T-cell (primary cell): ENCODE measurements at regions not wholly inside any gene's neighbourhood (a gene's known extent, or its start where the extent isn't known, plus 50 kb on each side); places are given as distances from the start of the nearest gene placed in this dataset.

Experiments
- ATAC-seq, 4 experiments: fragments of 200-7000 bp in 3 of 4; fragments of 150-1000 bp in 1 of 4; cut with Tn5 transposase; replicated peaks in 1 of 4; 1 replicate in 3 of 4; 2 replicates in 1 of 4; pipeline ENCODE4 v1.10.0; 2021; ENCODE audit warnings: moderate library complexity in 3 of 4, mild to moderate bottlenecking in 2 of 4, moderate number of reproducible peaks in 1 of 4
- CTCF ChIA-PET, 2 donors: fragments of 300-600 bp; sonication (Branson Sonifier 250); formaldehyde crosslinking; loops; one replicate each; lab custom pipeline; 2022; ENCODE audit warnings: antibody characterized with exemption in 2 of 2; lab: Charles Lee
- POLR2A ChIA-PET, 2 donors: fragments of 300-600 bp; sonication (Branson Sonifier 250); formaldehyde crosslinking; loops; one replicate each; lab custom pipeline; 2022; ENCODE audit warnings: antibody characterized with exemption in 2 of 2; lab: Charles Lee
- DNase-seq, 35 experiments: peaks; one replicate each; pipeline versions ENCODE4 v3.0.0 to v3.0.0-alpha.2; 2013 to 2023
- H3K27ac ChIP-seq: one replicate; pipeline ENCODE4 v1.5.1; 2013; ENCODE audit warnings: low read length
- H3K27me3 ChIP-seq, 2 experiments: replicated peaks in 1 of 2; 1 replicate in 1 of 2; 2 replicates in 1 of 2; pipeline versions ENCODE4 v1.6.1 to v1.7.0; 2013; ENCODE audit warnings: low read length in 1 of 2, mixed read lengths in 1 of 2; ENCODE audit not compliant: control insufficient read depth in 2 of 2, insufficient read depth in 2 of 2; ENCODE audit errors: extremely low read depth in 1 of 2
- H3K36me3 ChIP-seq, 2 donors: 1 replicate in 1 of 2; 2 replicates in 1 of 2; pipeline versions ENCODE4 v1.6.1 to v1.7.0; 2013; ENCODE audit warnings: low read length in 1 of 2; ENCODE audit not compliant: control insufficient read depth in 2 of 2, insufficient read depth in 1 of 2; ENCODE audit errors: extremely low read depth in 1 of 2
- H3K4me1 ChIP-seq, 2 experiments: 1 replicate in 1 of 2; 2 replicates in 1 of 2; pipeline versions ENCODE4 v1.6.1 to v1.7.0; 2013; ENCODE audit warnings: low read length in 2 of 2, mixed read lengths in 1 of 2; ENCODE audit not compliant: insufficient read depth in 2 of 2, control insufficient read depth in 1 of 2; ENCODE audit errors: extremely low read depth in 1 of 2
- H3K4me3 ChIP-seq, 2 donors: 1 replicate in 1 of 2; 2 replicates in 1 of 2; pipeline versions ENCODE4 v1.5.1 to v1.7.0; 2013; ENCODE audit warnings: mild to moderate bottlenecking in 2 of 2, low read length in 1 of 2, moderate library complexity in 1 of 2; ENCODE audit not compliant: control insufficient read depth in 1 of 2; ENCODE audit errors: extremely low read depth in 1 of 2
- H3K9me3 ChIP-seq: 2 replicates; pipeline ENCODE4 v1.7.0; 2013
- H3K27ac Mint-ChIP-seq, 2 donors: one replicate each; pipeline ENCODE4 v1.8.0; 2020 to 2021; ENCODE audit warnings: mild to moderate bottlenecking in 2 of 2, mixed read lengths in 2 of 2
- H3K27me3 Mint-ChIP-seq, 2 donors: one replicate each; pipeline ENCODE4 v1.8.0; 2021 to 2022; ENCODE audit warnings: mixed read lengths in 2 of 2
- H3K36me3 Mint-ChIP-seq: one replicate; pipeline ENCODE4 v1.8.0; 2021; ENCODE audit warnings: mixed read lengths
- H3K4me1 Mint-ChIP-seq, 3 donors: one replicate each; pipeline ENCODE4 v1.8.0; 2020 to 2022; ENCODE audit warnings: mixed read lengths in 3 of 3, mild to moderate bottlenecking in 1 of 3
- H3K4me3 Mint-ChIP-seq, 3 donors: one replicate each; pipeline ENCODE4 v1.8.0; 2020 to 2022; ENCODE audit warnings: mild to moderate bottlenecking in 3 of 3, mixed read lengths in 3 of 3, moderate library complexity in 3 of 3
- H3K9me3 Mint-ChIP-seq, 3 donors: one replicate each; pipeline ENCODE4 v1.8.0; 2020 to 2022; ENCODE audit warnings: mixed read lengths in 3 of 3
- WGBS: methylation state at CpG from one replicate; pipeline ENCODE4 v1.1.5; 2013; ENCODE audit warnings: missing lambda C conversion rate; ENCODE audit not compliant: insufficient coverage; 5-methylcytosine and 5-hydroxymethylcytosine counted together

DNA sequence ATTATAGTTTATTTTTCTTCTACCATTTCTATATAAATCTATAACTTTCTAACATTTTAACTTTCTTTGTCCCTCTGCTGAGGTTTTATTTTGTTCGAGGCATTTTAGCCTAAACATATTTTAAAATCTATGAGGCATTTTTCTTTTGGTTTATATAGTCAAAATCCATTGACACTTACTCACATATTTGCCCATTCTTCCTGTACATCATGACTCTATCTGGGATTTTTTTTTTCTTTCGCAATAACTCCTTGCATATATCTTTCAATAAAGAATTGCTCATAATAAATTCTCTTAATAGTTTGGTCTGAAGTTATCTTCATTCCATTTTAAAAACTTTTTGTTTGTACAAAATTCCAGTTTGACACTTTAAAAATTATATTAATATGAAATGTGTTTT, 632.3 kb downstream of the TLE4 start:
- CTCF ChIA-PET, result no interaction called here
- POLR2A ChIA-PET, result no interaction called here
- no peaks in the 10 kb centered on the region for H3K36me3 Mint-ChIP-seq
- Histone ChIP-seq H3K27me3 (no peaks in the 10 kb centered on the region), H3K4me3 (no peak overlapping the region), H3K4me1 (no peaks in the 10 kb centered on the region), H3K9me3 (no peaks in the 10 kb centered on the region), H3K36me3 (no peaks in the 10 kb centered on the region), H3K27ac (no peak overlapping the region)
- no peaks in the 10 kb centered on the region for H3K4me1 Mint-ChIP-seq
- no peak for DNase-seq
- peaks cover 0 to 4% of the 10 kb centered on the region in 2 donors for H3K27me3 Mint-ChIP-seq
- peaks cover 0 to 2% (median 0%) of the 10 kb centered on the region in 3 donors for H3K9me3 Mint-ChIP-seq
- no peak for ATAC-seq
- H3K27ac Mint-ChIP-seq, result no peak overlapping the region
- no CpG with 5 or more reads among the region's 2 CpGs for WGBS
- H3K4me3 Mint-ChIP-seq, result no peak overlapping the region

DNA sequence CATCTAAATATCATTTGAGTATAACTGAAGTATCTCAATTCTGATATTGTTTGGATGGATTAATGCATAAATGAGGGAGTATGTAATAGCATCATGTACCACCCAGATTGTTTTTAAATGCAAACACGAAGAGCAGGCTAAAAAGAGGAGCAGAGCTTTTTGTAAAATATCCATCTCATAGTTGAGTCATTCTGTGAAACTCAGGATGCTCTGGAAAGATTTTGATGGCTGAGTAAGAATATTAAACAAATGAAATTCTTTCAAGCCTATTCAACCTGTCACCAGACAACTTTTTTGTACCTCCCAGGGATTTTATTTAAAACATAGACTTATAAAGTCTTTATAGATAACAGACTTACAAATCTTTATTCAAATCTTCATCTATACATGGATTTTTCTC, 625.9 kb downstream of the TLE4 start:
- no peak for ATAC-seq
- no peak overlapping the region for H3K4me3 Mint-ChIP-seq
- no peaks in the 10 kb centered on the region for H3K9me3 Mint-ChIP-seq

DNA sequence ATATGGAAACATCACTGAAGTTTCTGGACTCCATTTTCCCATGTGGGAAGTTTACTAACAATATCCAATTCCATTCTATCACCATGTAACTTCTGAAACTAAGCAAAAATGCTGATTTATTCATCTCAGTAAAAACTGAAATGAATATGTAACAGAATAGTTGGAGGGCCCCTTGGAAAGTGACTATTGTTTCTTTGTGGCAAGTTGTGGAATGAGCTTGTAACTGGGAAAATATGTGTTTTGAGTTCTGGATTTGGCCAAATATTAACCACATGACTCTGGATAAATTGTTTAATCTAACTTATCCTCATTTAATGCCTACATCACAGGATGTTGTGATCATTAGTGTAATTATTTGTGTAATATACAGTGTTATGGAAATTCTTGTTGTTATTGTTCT, 619.3 kb downstream of the TLE4 start:
- no peak overlapping the region for H3K4me3 Mint-ChIP-seq
- no peaks in the 10 kb centered on the region for H3K9me3 ChIP-seq
- POLR2A ChIA-PET, result no interaction called here

More for the DNA sequence above, 625.9 kb downstream of the TLE4 start:
- H3K27me3 Mint-ChIP-seq, result no peaks in the 10 kb centered on the region
- H3K36me3 Mint-ChIP-seq, result no peaks in the 10 kb centered on the region
- H3K27ac Mint-ChIP-seq, result no peak overlapping the region
- no peaks in the 10 kb centered on the region for H3K4me1 Mint-ChIP-seq
- ChIA-PET CTCF (no interaction called here), POLR2A (no interaction called here)
- H3K27me3 ChIP-seq, result no peaks in the 10 kb centered on the region
- no CpG with 5 or more reads among the region's 1 CpG for WGBS
- DNase-seq, result no peak
- no peak overlapping the region for H3K4me3 ChIP-seq
- no peaks in the 10 kb centered on the region for H3K36me3 ChIP-seq
- no peaks in the 10 kb centered on the region for H3K4me1 ChIP-seq
- no peak overlapping the region for H3K27ac ChIP-seq
- no peaks in the 10 kb centered on the region for H3K9me3 ChIP-seq

DNA sequence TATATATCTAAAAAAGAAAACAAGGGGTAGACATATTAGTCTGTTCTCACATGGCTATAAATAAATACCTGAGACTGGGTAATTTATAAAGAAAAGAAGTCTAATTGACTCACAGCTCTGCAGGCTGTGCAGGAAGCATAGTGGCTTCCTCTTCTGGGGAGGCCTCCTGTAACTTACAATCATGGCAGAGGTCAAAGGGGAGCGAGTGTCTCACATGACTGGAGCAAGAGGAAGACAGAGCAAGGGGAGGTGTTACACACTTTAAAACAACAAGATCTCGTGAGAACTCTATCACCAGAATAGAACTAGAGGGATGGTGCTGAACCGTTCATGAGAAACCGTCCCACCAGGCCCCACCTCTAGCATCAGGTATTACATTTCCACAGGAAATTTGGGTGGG, 616.8 kb downstream of the TLE4 start:
- Histone ChIP-seq H3K27ac (no peak overlapping the region), H3K9me3 (no peaks in the 10 kb centered on the region), H3K4me3 (no peak overlapping the region), H3K36me3 (no peaks in the 10 kb centered on the region), H3K4me1 (no peaks in the 10 kb centered on the region), H3K27me3 (no peaks in the 10 kb centered on the region)
- no peaks in the 10 kb centered on the region for H3K9me3 Mint-ChIP-seq
- ChIA-PET CTCF (no interaction called here), POLR2A (interaction anchor here in 1 of 2 donors (0.5 to 0.6 kb wide), 2 partner anchors 828 to 1544 kb away, joined by 4 to 8 read pairs; no protein-coding TSS in a partner anchor)
- no peak overlapping the region for H3K4me3 Mint-ChIP-seq
- DNase-seq, result no peak
- H3K27me3 Mint-ChIP-seq, result no peaks in the 10 kb centered on the region
- no peaks in the 10 kb centered on the region for H3K4me1 Mint-ChIP-seq
- WGBS, result 80% methylated on average over 1 of the region's 4 CpGs
- no peaks in the 10 kb centered on the region for H3K36me3 Mint-ChIP-seq
- no peak overlapping the region for H3K27ac Mint-ChIP-seq
- ATAC-seq, result no peak

More for the DNA sequence above, 619.3 kb downstream of the TLE4 start:
- Histone ChIP-seq H3K4me3 (no peak overlapping the region), H3K27me3 (no peaks in the 10 kb centered on the region), H3K4me1 (no peaks in the 10 kb centered on the region), H3K36me3 (no peaks in the 10 kb centered on the region), H3K27ac (no peak overlapping the region)
- ATAC-seq, result no peak
- no peaks in the 10 kb centered on the region for H3K27me3 Mint-ChIP-seq
- CTCF ChIA-PET, result no interaction called here
- no peak overlapping the region for H3K27ac Mint-ChIP-seq
- no peaks in the 10 kb centered on the region for H3K9me3 Mint-ChIP-seq
- no peak for DNase-seq
- H3K36me3 Mint-ChIP-seq, result no peaks in the 10 kb centered on the region
- no peaks in the 10 kb centered on the region for H3K4me1 Mint-ChIP-seq

DNA sequence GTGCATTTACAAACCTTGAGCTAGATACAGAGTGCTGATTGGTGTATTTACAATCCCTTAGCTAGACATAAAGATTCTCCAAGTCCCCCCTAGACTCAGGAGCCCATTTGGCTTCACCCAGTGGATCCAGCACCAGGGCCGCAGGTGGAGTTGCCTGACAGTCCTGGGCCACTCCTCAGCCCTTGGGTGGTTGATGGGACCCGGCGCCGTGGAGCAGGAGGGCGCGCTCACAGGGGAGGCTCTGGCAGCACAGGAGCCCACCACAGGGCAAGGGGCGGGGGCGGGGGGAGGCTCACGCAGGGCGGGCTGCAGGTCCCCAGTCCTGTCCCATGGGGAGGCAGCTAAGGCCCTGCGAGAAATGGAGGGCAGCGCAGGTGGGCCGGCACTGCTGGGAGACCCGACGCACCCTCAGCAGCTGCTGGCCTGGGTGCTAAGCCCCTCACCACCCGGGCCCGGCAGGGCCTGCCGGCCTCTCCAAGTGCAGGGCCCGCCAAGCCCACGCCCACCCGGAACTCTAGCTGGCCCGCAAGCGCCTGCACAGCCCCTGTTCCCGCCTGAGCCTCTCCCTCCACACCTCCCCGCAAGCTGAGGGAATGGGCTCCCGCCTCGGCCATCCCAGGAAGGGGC, 613.5 kb downstream of the TLE4 start:
- peaks cover 0 to 3% of the 10 kb centered on the region in 2 donors for H3K27me3 Mint-ChIP-seq
- H3K36me3 Mint-ChIP-seq, result no peaks in the 10 kb centered on the region
- Histone ChIP-seq H3K4me3 (no peak overlapping the region), H3K27ac (no peak overlapping the region), H3K36me3 (no peaks in the 10 kb centered on the region), H3K4me1 (no peaks in the 10 kb centered on the region), H3K9me3 (no peaks in the 10 kb centered on the region), H3K27me3 (no peaks in the 10 kb centered on the region)
- no peak for DNase-seq
- ChIA-PET POLR2A (no interaction called here), CTCF (no interaction called here)
- no peak overlapping the region for H3K4me3 Mint-ChIP-seq
- H3K27ac Mint-ChIP-seq, result no peak overlapping the region
- 96% methylated on average over 24 of the region's 27 CpGs for WGBS
- H3K4me1 Mint-ChIP-seq, result no peaks in the 10 kb centered on the region
- H3K9me3 Mint-ChIP-seq, result no peaks in the 10 kb centered on the region
- ATAC-seq, result no peak

DNA sequence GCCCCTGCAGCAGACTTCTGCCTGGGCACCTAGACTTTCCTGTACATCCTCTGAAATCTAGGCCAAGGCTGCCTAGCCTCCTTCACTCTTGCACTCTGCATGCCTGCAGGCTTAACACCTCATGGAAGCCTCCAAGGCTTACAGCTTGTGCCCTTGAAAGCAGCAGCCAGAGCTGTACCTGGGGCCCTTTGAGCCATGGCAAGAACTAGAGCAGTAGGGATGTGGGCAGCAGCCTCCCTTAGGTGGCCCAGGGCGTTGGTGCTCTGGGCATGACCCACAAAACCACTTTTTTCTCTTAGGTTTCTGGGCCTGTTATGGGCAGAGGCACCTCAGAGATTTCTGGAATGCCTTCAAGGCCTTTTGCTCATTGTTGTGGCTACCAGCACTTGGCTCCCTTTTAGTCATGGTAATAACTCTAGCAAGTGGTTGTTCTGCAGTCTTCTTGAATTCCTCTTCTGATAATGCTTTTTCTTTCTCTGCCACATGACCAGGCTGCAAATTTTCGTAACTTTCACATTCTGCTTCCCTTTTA, 606.2 kb downstream of the TLE4 start:
- Mint-ChIP-seq H3K36me3 (no peaks in the 10 kb centered on the region), H3K4me1 (no peaks in the 10 kb centered on the region), H3K27ac (no peak overlapping the region), H3K9me3 (no peaks in the 10 kb centered on the region), H3K27me3 (peaks cover 0 to 3% of the 10 kb centered on the region in 2 donors), H3K4me3 (no peak overlapping the region)
- Histone ChIP-seq H3K9me3 (no peaks in the 10 kb centered on the region), H3K4me1 (no peaks in the 10 kb centered on the region), H3K36me3 (no peaks in the 10 kb centered on the region), H3K27me3 (no peaks in the 10 kb centered on the region), H3K27ac (no peak overlapping the region), H3K4me3 (no peak overlapping the region)
- no CpG with 5 or more reads among the region's 2 CpGs for WGBS
- CTCF ChIA-PET, result no interaction called here
- ATAC-seq (no peak), DNase-seq (no peak)
- POLR2A ChIA-PET, result no interaction called here
